ES-I3 (cell line): ENCODE measurements at regions not wholly inside any gene's neighbourhood (a gene's known extent, or its start where the extent isn't known, plus 50 kb on each side); places are given as distances from the start of the nearest gene placed in this dataset.

Source experiments
- H3K36me3 ChIP-seq: 2 replicates; pipeline ENCODE4 v1.6.1; 2013; ENCODE audit warnings: mild to moderate bottlenecking, low read length, control low read depth, moderate library complexity; ENCODE audit not compliant: insufficient read depth
- H3K4me1 ChIP-seq: 2 replicates; pipeline ENCODE4 v1.6.1; 2013; ENCODE audit warnings: mild to moderate bottlenecking, control low read depth, low read length; ENCODE audit not compliant: insufficient read depth
- H3K9ac ChIP-seq: 2 replicates; pipeline ENCODE4 v1.6.1; 2013; ENCODE audit warnings: low read depth, mild to moderate bottlenecking, low read length, moderate library complexity
- H3K9me3 ChIP-seq: 2 replicates; pipeline ENCODE4 v1.6.1; 2013; ENCODE audit warnings: mild to moderate bottlenecking, low read length, moderate library complexity; ENCODE audit not compliant: control insufficient read depth, insufficient read depth

- Histone ChIP-seq H3K9ac (no peak overlapping the region), H3K36me3 (no peaks in the 10 kb centered on the region), H3K9me3 (peaks cover 1% of the 10 kb centered on the region; the same call in 1 of the 2 replicates), H3K4me1 (no peaks in the 10 kb centered on the region)
Measured at GRCh38 chr10:20355915-20356314, 539.7 kb downstream of the PLXDC2 start.

GRCh38 chr10:20355011-20355410, 538.8 kb downstream of the PLXDC2 start:
- Histone ChIP-seq H3K9me3 (no peaks in the 10 kb centered on the region; the same call in 1 of the 2 replicates), H3K36me3 (no peaks in the 10 kb centered on the region), H3K9ac (no peak overlapping the region), H3K4me1 (no peaks in the 10 kb centered on the region)

GRCh38 chr10:20354166-20354565, 537.9 kb downstream of the PLXDC2 start:
- Histone ChIP-seq H3K9me3 (no peaks in the 10 kb centered on the region; the same call in 1 of the 2 replicates), H3K4me1 (no peaks in the 10 kb centered on the region), H3K36me3 (no peaks in the 10 kb centered on the region), H3K9ac (no peak overlapping the region)

GRCh38 chr10:20350509-20350908, 534.3 kb downstream of the PLXDC2 start:
- no peaks in the 10 kb centered on the region for H3K36me3 ChIP-seq
- H3K9ac ChIP-seq, result no peak overlapping the region
- H3K4me1 ChIP-seq, result no peaks in the 10 kb centered on the region
- H3K9me3 ChIP-seq, result no peaks in the 10 kb centered on the region; the same call in 1 of the 2 replicates

GRCh38 chr10:20343036-20343435, 526.8 kb downstream of the PLXDC2 start:
- no peaks in the 10 kb centered on the region for H3K36me3 ChIP-seq
- no peak overlapping the region for H3K9ac ChIP-seq
- no peaks in the 10 kb centered on the region for H3K4me1 ChIP-seq
- peaks cover 14% of the 10 kb centered on the region for H3K9me3 ChIP-seq
